Tibial artery (tissue), 4 donors: ENCODE measurements at regions not wholly inside any gene's neighbourhood (a gene's known extent, or its start where the extent isn't known, plus 50 kb on each side); places are given as distances from the start of the nearest gene placed in this dataset.

Experiments
- DNase-seq, 2 donors: peaks; one replicate each; pipeline ENCODE4 v3.0.0-alpha.2; 2019
- H3K27ac ChIP-seq, 2 donors: fragments of 200-600 bp; sonication (generic) in 1 of 2; 1 replicate in 1 of 2; 2 replicates in 1 of 2; pipeline ENCODE4 v1.5.1; 2018 to 2019; ENCODE audit warnings: mild to moderate bottlenecking in 1 of 2
- H3K27me3 ChIP-seq, 2 donors: fragments of 200-600 bp; sonication (generic) in 1 of 2; one replicate each; pipeline versions ENCODE4 v1.5.1 to v1.6.0; 2016 to 2019
- H3K36me3 ChIP-seq, 3 donors: fragments of 200-600 bp; sonication (generic) in 2 of 3; one replicate each; pipeline ENCODE4 v1.5.1; 2016 to 2019; ENCODE audit warnings: mild to moderate bottlenecking in 2 of 3
- H3K4me1 ChIP-seq, 4 donors: fragments of 200-600 bp; sonication (generic) in 2 of 4; 1 replicate in 3 of 4; 2 replicates in 1 of 4; pipeline ENCODE4 v1.5.1; 2016 to 2019
- H3K4me3 ChIP-seq, 2 donors: fragments of 200-600 bp; sonication (generic) in 1 of 2; 1 replicate in 1 of 2; 2 replicates in 1 of 2; pipeline ENCODE4 v1.5.1; 2018 to 2019; ENCODE audit warnings: mild to moderate bottlenecking in 2 of 2
- H3K9me3 ChIP-seq, 3 donors: fragments of 200-600 bp; sonication (generic) in 1 of 3; one replicate each; pipeline ENCODE4 v1.5.1; 2016 to 2019
- intact Hi-C: fragments of 100-400 bp; cut with DNase I; formaldehyde crosslinking; loops from one replicate; pipeline ENCODE4 v1.15.0; 2023; ENCODE audit warnings: low total_unique reads
- TF ChIP-seq, protein P1 (sequence below), 2 experiments: fragments of 200-600 bp in 1 of 2; fragments of 450-650 bp in 1 of 2; IDR thresholded peaks; one replicate each; pipeline ENCODE4 v1.5.1; 2017 to 2019; ENCODE audit warnings: antibody characterized with exemption in 2 of 2, mild to moderate bottlenecking in 1 of 2, moderate library complexity in 1 of 2

DNA sequence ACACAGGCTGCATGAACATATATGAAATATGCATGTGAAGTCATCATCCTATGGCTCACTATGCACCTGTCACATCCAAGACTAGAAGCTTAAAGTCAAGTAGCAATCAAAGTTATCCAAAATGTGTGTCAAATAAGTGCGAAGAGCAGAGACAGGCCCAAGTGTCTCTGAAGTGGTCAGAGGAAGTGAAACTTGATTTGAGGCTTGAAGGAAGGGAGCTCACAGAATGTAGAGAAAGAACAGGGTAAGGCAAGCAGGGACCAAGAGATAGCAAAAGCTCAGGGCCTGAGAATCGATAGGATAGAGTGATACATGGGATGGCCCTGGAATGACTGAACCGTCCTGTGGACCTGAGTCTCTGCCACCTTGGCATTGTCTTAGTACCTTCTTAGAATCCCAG lies 274.3 kb upstream of the TRPC7 start:
- no peaks in the 10 kb centered on the region for H3K9me3 ChIP-seq
- H3K4me3 ChIP-seq: no peak overlapping the region
- H3K27me3 ChIP-seq: peaks cover 0 to 2% of the 10 kb centered on the region in 2 donors
- no peaks in the 10 kb centered on the region for H3K4me1 ChIP-seq
- DNase-seq: no peak
- TF ChIP-seq, protein P1, sequence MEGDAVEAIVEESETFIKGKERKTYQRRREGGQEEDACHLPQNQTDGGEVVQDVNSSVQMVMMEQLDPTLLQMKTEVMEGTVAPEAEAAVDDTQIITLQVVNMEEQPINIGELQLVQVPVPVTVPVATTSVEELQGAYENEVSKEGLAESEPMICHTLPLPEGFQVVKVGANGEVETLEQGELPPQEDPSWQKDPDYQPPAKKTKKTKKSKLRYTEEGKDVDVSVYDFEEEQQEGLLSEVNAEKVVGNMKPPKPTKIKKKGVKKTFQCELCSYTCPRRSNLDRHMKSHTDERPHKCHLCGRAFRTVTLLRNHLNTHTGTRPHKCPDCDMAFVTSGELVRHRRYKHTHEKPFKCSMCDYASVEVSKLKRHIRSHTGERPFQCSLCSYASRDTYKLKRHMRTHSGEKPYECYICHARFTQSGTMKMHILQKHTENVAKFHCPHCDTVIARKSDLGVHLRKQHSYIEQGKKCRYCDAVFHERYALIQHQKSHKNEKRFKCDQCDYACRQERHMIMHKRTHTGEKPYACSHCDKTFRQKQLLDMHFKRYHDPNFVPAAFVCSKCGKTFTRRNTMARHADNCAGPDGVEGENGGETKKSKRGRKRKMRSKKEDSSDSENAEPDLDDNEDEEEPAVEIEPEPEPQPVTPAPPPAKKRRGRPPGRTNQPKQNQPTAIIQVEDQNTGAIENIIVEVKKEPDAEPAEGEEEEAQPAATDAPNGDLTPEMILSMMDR (IDR thresholded peaks at IDR 0.05): no peak
- no peak overlapping the region for H3K27ac ChIP-seq
- intact Hi-C loops: loop anchor here (5.0 kb wide), 1 partner anchor 1503 kb away; no protein-coding TSS in a partner anchor
- no peaks in the 10 kb centered on the region for H3K36me3 ChIP-seq

DNA sequence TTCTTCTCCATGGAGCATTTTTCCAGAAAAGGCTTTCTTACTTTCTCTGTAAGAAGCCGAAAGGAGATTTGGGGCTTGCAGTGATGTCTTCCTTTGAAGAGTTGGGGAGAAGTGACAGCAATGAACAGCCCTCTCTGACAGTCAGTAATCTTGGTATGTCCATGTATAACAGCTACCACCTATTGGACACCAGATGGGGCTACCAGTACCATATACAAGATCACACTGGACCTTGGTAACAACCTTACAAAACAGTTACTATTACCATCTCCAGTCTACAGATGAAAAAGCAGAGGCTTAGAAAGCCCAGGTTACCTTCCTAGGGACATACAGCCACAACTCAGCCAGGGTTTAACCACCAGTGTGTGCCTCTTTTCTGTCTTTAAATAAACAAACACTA lies 272.7 kb upstream of the TRPC7 start:
- Histone ChIP-seq H3K4me1 (no peaks in the 10 kb centered on the region), H3K4me3 (no peak overlapping the region), H3K27ac (no peak overlapping the region), H3K36me3 (no peaks in the 10 kb centered on the region), H3K9me3 (no peaks in the 10 kb centered on the region), H3K27me3 (peaks cover 0 to 2% of the 10 kb centered on the region in 2 donors)
- no peak for DNase-seq
- intact Hi-C loops: no loop called here
- TF ChIP-seq, protein P1 (IDR thresholded peaks at IDR 0.05): no peak

DNA sequence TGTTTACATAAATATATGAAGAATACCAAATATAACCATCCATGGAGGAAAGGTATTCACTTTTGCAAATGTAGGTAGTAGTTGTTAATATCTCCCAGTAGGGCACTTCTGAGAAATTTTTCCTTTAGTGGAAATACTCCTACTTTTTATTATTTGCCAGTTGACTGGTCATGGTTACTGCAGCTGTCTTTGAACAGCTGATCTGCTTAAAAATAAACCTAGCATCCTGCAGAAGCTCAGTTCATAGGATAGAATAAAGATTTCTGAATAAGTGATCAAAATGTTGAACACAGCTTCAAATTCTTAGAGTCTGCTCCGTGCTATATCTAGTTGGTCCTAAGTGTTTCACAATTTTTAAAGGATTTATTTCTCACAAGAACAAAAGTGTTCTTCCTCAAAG lies 270.7 kb upstream of the TRPC7 start:
- no peaks in the 10 kb centered on the region for H3K9me3 ChIP-seq
- H3K4me1 ChIP-seq: no peaks in the 10 kb centered on the region
- no peaks in the 10 kb centered on the region for H3K27me3 ChIP-seq
- no peak overlapping the region for H3K27ac ChIP-seq
- intact Hi-C loops: no loop called here
- no peak for DNase-seq
- no peak overlapping the region for H3K4me3 ChIP-seq
- H3K36me3 ChIP-seq: no peaks in the 10 kb centered on the region
- TF ChIP-seq, protein P1 (IDR thresholded peaks at IDR 0.05): no peak

DNA sequence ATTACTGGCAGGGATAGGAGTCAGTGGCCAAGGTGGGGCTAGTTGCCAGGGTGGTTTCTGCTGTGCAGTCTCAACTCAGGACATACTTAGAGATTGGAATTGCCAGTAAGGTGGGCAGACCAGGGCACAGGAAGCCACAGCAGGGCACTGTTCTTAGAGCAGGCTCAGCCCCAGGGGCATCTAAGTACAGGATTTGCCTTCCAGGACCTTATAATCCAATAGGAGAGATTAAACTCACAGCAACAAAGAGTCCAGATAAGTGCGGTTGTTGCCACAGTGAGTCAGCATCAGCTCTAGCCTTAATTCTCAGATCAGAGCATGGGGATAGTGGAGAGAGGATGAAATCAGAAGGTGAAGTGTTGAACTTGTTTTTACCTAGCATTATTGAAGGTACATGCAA lies 265.8 kb upstream of the TRPC7 start:
- no peak for DNase-seq
- H3K4me1 ChIP-seq: no peaks in the 10 kb centered on the region
- intact Hi-C loops: no loop called here
- H3K9me3 ChIP-seq: no peaks in the 10 kb centered on the region
- TF ChIP-seq, protein P1 (IDR thresholded peaks at IDR 0.05): no peak
- H3K27me3 ChIP-seq: no peaks in the 10 kb centered on the region
- H3K4me3 ChIP-seq: no peak overlapping the region
- H3K27ac ChIP-seq: no peak overlapping the region
- no peaks in the 10 kb centered on the region for H3K36me3 ChIP-seq

DNA sequence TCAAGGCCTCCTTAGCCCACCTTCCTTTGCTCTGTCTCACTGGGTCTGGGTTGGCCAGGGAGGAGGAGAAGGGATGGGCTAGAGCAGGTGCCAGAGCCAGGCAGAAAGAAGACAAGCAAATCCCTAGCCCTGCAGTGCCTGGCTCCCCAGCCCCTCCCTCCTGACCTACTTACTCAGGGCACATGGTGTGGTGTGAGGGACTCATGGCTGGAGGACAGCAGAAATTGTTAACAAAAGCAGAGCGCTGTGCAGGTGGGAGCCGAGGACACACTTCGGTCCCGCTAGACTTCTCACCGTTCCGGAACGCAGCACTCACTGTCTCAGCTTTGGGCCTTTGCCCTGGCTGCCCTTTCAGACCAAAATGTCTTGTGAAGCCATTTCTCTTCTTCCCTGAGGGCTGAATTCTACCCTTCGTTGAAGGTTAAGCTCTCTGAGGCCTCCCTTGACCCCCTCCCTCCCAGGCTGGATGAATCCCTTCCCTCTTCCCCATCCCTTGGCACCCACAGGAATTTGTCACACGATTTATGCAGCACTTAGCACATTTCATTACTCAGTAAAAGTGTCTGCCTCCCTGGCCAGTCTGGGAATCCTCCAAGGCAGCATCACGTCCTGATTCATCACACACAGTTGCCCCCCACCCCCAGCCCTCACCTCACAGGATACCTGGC lies 263.9 kb upstream of the TRPC7 start:
- no peak for DNase-seq
- no peaks in the 10 kb centered on the region for H3K4me1 ChIP-seq
- TF ChIP-seq, protein P1 (IDR thresholded peaks at IDR 0.05): no peak
- no peaks in the 10 kb centered on the region for H3K36me3 ChIP-seq
- H3K9me3 ChIP-seq: no peaks in the 10 kb centered on the region
- H3K27ac ChIP-seq: no peak overlapping the region
- H3K27me3 ChIP-seq: no peaks in the 10 kb centered on the region
- intact Hi-C loops: no loop called here
- no peak overlapping the region for H3K4me3 ChIP-seq

DNA sequence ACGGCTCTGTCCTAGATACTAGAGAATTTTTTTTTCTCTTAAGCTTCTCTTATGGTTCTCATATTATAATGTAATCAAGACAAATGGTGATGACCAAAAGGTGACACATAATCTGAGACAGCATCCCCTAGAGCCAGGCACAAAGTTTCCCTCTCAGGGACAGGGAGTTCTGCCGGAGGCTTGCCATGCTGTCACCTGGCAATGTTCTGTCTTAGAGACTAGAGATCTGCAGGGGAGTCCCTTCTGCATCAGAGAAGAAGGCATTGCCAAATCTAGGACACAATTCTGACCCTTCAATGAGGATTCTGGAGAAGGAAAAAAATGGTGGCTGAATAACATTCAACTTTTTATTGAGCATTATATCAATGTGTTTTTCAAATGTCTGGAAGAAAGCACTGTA lies 261.2 kb upstream of the TRPC7 start:
- no peak for DNase-seq
- H3K27ac ChIP-seq: no peak overlapping the region
- intact Hi-C loops: no loop called here
- H3K4me3 ChIP-seq: no peak overlapping the region
- no peaks in the 10 kb centered on the region for H3K4me1 ChIP-seq
- no peaks in the 10 kb centered on the region for H3K27me3 ChIP-seq
- no peaks in the 10 kb centered on the region for H3K9me3 ChIP-seq
- H3K36me3 ChIP-seq: no peaks in the 10 kb centered on the region
- TF ChIP-seq, protein P1 (IDR thresholded peaks at IDR 0.05): no peak
